ENCODE measurements at regions not wholly inside any gene's neighbourhood (a gene's known extent, or its start where the extent isn't known, plus 50 kb on each side); places are given as distances from the start of the nearest gene placed in this dataset.
A peak's percentile ranks its signal among the peaks of the same experiment; 100 is the strongest.

GRCh38 chr9:110121170-110121569 lies 86.8 kb downstream of the C9orf152 start:
- no peak for TF ChIP-seq CTCF (IDR thresholded peaks at IDR 0.05)
- H3K4me1 Mint-ChIP-seq, result peaks cover 51% of the 10 kb centered on the region
- no peak for DNase-seq

DNA sequence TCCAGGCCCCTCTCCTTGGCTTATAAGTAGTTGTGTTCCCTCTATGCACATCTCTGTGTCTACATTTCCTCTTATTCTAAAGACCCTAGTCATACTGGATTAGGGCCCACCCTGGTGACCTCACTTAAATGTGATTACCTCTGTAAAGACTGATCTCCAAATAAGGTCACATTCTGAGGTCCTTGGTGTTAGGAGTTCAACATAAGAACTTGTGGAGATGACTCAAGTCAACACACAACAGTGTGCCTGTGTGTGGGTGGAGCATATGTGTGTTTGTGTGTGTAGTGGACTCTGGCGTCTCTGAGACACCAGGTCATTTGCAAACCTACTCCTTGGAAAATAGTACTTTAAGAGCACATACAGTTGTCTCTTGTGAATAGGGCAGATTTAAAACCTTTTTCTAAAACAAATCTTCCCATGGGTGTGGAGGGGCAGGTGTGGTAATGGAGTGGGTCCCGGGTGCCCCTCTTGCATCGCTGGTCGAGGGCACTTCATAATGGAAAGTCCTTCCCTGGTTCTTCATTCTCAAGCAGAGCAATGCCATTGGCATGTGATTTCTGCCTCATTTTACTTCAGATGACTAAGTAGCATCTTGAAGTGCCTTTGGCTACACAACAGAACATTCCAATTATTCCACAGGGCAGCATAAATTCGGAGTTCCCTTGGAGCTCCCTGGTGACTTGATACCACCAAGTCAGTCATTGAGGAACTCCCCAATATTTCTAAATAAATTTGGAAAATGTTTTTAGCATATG lies 84.4 kb downstream of the C9orf152 start:
- H3K9me3 Mint-ChIP-seq, result no peaks in the 10 kb centered on the region
- DNase-seq, result no peak
- peaks cover 60% of the 10 kb centered on the region for H3K4me1 Mint-ChIP-seq
- H3K27me3 Mint-ChIP-seq (ENCODE audit: low read depth, poor library complexity), result peaks cover 3% of the 10 kb centered on the region
- peak overlapping the region; percentile 77 for H3K27ac Mint-ChIP-seq
- peak overlapping the region; percentile 25 for H3K4me3 Mint-ChIP-seq
- TF ChIP-seq CTCF (IDR thresholded peaks at IDR 0.05), result no peak
- no peaks in the 10 kb centered on the region for H3K36me3 Mint-ChIP-seq (ENCODE audit: low read depth)

More at GRCh38 chr9:110121170-110121569, 86.8 kb downstream of the C9orf152 start:
- Mint-ChIP-seq H3K9me3 (no peaks in the 10 kb centered on the region), H3K36me3 (ENCODE audit: low read depth) (no peaks in the 10 kb centered on the region), H3K27me3 (ENCODE audit: low read depth, poor library complexity) (no peaks in the 10 kb centered on the region), H3K4me3 (no peak overlapping the region), H3K27ac (no peak overlapping the region)

GRCh38 chr9:110124439-110124838 lies 83.5 kb downstream of the C9orf152 start:
- no peaks in the 10 kb centered on the region for H3K36me3 Mint-ChIP-seq (ENCODE audit: low read depth)
- DNase-seq, result no peak
- no peaks in the 10 kb centered on the region for H3K9me3 Mint-ChIP-seq
- H3K27me3 Mint-ChIP-seq (ENCODE audit: low read depth, poor library complexity), result peaks cover 3% of the 10 kb centered on the region
- peak overlapping the region; percentile 42 for H3K4me3 Mint-ChIP-seq
- peak overlapping the region; percentile 67 for H3K27ac Mint-ChIP-seq
- H3K4me1 Mint-ChIP-seq, result peaks cover 69% of the 10 kb centered on the region
- no peak for TF ChIP-seq CTCF (IDR thresholded peaks at IDR 0.05)

GRCh38 chr9:110125207-110125751 lies 82.7 kb downstream of the C9orf152 start:
- peak overlapping the region; percentile 82 for H3K4me3 Mint-ChIP-seq
- TF ChIP-seq CTCF (IDR thresholded peaks at IDR 0.05), result no peak
- no peaks in the 10 kb centered on the region for H3K9me3 Mint-ChIP-seq
- peaks cover 76% of the 10 kb centered on the region for H3K4me1 Mint-ChIP-seq
- peak; percentile 76 for DNase-seq
- peaks cover 3% of the 10 kb centered on the region for H3K27me3 Mint-ChIP-seq (ENCODE audit: low read depth, poor library complexity)
- no peaks in the 10 kb centered on the region for H3K36me3 Mint-ChIP-seq (ENCODE audit: low read depth)
- H3K27ac Mint-ChIP-seq, result peak overlapping the region; percentile 100

DNA sequence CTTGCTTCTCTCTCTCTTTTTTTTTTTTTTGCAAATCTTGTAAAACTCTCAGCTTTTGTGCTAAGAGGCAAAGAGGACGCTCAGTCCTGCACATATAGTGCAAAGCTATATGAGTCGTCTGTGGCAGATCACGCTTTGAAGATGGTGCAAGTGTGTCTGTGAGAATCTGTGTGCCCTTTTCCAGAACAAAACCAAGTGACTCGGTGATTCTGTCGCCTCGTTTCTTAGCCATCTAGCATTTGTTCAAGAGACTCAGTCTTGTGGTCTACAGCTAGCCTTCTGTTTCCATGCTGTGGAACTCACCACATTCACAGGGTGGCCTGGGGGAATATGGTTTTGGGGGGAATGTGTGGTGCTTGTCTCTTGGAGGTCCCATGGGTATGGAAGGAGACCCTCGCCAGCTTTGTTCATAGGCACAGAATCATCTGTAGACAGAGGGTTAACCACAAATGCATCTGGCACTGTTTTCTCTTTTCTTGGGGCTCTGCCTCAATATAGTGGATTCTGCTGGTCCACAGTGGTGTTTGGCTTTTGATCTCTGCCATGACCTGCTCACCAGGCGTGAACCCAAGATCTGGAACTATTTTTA lies 82.1 kb downstream of the C9orf152 start:
- Mint-ChIP-seq H3K4me3 (peak overlapping the region; percentile 82), H3K9me3 (no peaks in the 10 kb centered on the region), H3K4me1 (peaks cover 81% of the 10 kb centered on the region), H3K27ac (peak overlapping the region; percentile 100), H3K36me3 (ENCODE audit: low read depth) (no peaks in the 10 kb centered on the region), H3K27me3 (ENCODE audit: low read depth, poor library complexity) (peaks cover 3% of the 10 kb centered on the region)
- no peak for DNase-seq
- TF ChIP-seq CTCF (IDR thresholded peaks at IDR 0.05), result no peak
